Small intestine (tissue), 7 donors: ENCODE measurements at regions not wholly inside any gene's neighbourhood (a gene's known extent, or its start where the extent isn't known, plus 50 kb on each side); places are given as distances from the start of the nearest gene placed in this dataset.

Experiments
- DNase-seq, 2 donors: peaks; one replicate each; pipeline versions ENCODE4 v3.0.0 to v3.0.0-alpha.2; 2013
- FAIRE-seq: peaks from 2 replicates; lab custom pipeline; 2012; peaks lifted over from hg19 to GRCh38; lab: Jason Lieb, UNC
- H3K27ac ChIP-seq, 3 donors: one replicate each; pipeline ENCODE4 v1.5.1; 2013; ENCODE audit warnings: low read length in 2 of 3, mild to moderate bottlenecking in 2 of 3, control low read depth in 1 of 3, inconsistent platforms in 1 of 3, low read depth in 1 of 3, moderate library complexity in 1 of 3
- H3K27me3 ChIP-seq, 3 donors: one replicate each; pipeline ENCODE4 v1.6.1; 2013; ENCODE audit warnings: low read length in 3 of 3, inconsistent platforms in 1 of 3; ENCODE audit not compliant: control insufficient read depth in 3 of 3, insufficient read depth in 3 of 3
- H3K36me3 ChIP-seq, 3 donors: one replicate each; pipeline ENCODE4 v1.6.1; 2013; ENCODE audit warnings: low read length in 3 of 3, inconsistent platforms in 1 of 3, low read depth in 1 of 3, mild to moderate bottlenecking in 1 of 3, moderate library complexity in 1 of 3; ENCODE audit not compliant: control insufficient read depth in 3 of 3, insufficient read depth in 2 of 3
- H3K4me1 ChIP-seq, 3 donors: one replicate each; pipeline ENCODE4 v1.6.1; 2013; ENCODE audit warnings: low read length in 2 of 3, inconsistent platforms in 1 of 3, low read depth in 1 of 3, mild to moderate bottlenecking in 1 of 3, moderate library complexity in 1 of 3; ENCODE audit not compliant: control insufficient read depth in 3 of 3, insufficient read depth in 2 of 3
- H3K4me3 ChIP-seq, 3 donors: one replicate each; pipeline ENCODE4 v1.5.1; 2013; ENCODE audit warnings: low read length in 3 of 3, control low read depth in 1 of 3, inconsistent platforms in 1 of 3, low read depth in 1 of 3, mild to moderate bottlenecking in 1 of 3, moderate library complexity in 1 of 3
- H3K9me3 ChIP-seq, 2 donors: one replicate each; pipeline ENCODE4 v1.6.1; 2013; ENCODE audit warnings: low read depth in 1 of 2, low read length in 1 of 2; ENCODE audit not compliant: control insufficient read depth in 2 of 2, insufficient read depth in 1 of 2
- WGBS, 3 donors: extraction: QIAGEN DNeasy Blood & Tissue Kit; methylation state at CpG; one replicate each; pipeline ENCODE4 v1.1.7; 2013; 5-methylcytosine and 5-hydroxymethylcytosine counted together
- donor health status: healthy with polysubstance abuse.
- donor health status: control.
- donor health status: control.
- donor health status: Bipolar disorder and iron deficiency.
- donor health status: healthy.

DNA sequence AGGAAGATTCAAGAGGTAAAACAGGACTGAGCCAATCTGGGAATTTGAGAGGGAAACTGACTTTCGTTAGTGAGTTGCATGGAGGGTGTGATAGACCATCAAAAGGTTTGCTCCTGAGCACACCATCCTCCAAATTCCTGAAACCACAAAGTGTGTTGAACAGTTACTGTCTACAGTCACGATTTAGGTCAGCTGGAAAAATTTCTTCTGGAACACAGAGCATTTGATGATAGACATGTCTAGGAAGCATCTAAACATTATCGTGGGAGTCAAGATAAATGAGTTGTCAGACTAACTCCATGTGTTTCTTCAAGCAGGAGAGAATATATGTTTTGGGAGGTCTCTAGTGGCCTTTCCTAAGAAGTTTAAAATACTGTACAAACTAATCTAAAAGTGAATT, 449.4 kb upstream of the SLC14A2 start:
- H3K36me3 ChIP-seq: no peaks in the 10 kb centered on the region
- DNase-seq: no peak
- no peak overlapping the region for H3K4me3 ChIP-seq
- H3K9me3 ChIP-seq: no peaks in the 10 kb centered on the region
- peaks cover 0 to 17% (median 4%) of the 10 kb centered on the region in 3 donors for H3K4me1 ChIP-seq
- no peaks in the 10 kb centered on the region for H3K27me3 ChIP-seq
- no peak overlapping the region for H3K27ac ChIP-seq
- 71 to 75% (median 72%) methylated on average over 3 of the region's 3 CpGs for WGBS, 3 donors
- no peak for FAIRE-seq

DNA sequence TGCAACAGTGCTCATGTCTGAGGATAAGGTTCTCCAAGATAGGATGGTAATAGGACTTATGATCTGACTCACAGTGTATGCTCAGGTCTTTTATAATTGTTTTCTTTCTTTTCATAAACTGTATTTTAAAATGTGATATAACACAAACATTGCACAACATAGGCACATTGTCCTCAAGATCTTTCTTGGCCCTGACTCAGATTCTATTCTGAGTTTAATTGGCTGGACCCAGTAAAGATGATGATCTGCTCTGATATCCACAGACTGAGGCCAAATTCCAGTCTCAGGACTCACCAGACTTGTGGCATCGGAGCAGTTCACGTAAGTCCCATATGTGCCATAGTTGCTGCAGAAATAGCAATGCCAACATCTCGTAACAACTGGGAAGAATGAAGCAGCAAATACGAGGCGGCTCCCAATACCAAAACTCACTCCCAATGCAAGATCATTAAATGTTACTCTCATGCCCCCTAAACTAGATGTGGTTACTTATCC, 448.9 kb upstream of the SLC14A2 start:
- no peaks in the 10 kb centered on the region for H3K36me3 ChIP-seq
- FAIRE-seq: no peak
- peaks cover 0 to 17% (median 4%) of the 10 kb centered on the region in 3 donors for H3K4me1 ChIP-seq
- no peaks in the 10 kb centered on the region for H3K27me3 ChIP-seq
- DNase-seq: peak; percentile 69 to 83
- H3K9me3 ChIP-seq: no peaks in the 10 kb centered on the region
- H3K27ac ChIP-seq: peak overlapping the region in 1 of 3 donors; percentile 36
- H3K4me3 ChIP-seq: no peak overlapping the region
- 27 to 66% (median 42%) methylated on average over 5 of the region's 5 CpGs for WGBS, 3 donors

DNA sequence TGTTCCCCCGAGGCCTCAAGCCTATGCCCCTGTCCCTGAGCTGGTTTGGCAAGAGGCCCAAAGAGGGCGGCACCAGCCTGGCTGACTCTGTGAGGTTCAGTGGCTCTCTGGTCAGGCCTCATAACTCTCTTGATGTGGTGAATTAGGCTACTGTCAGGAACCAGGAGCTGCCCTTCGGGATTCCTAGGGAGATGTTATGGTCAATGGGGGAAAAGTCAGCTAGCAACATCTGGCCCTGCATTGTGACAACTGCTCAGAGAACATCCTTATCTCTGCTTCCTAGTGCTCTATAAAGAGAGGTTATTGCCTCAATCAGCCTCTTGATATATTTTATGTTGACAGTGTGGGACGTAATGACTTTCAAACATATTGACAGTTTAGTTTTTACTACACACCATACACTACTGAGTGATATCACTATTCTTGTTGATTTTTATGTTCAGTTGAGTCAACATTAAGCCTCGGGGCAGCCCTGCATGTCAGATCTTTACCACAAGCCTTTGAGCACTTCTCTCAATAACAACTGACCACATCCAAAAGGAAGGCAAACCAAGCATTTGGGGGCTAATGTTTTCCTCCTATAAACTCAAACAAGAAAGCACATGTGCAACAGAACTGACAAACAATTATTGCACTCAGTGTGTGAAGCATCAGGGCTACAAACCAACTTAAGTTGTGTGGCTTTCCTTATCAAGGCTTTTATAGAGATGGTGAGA, 448.3 kb upstream of the SLC14A2 start:
- Histone ChIP-seq H3K36me3 (no peaks in the 10 kb centered on the region), H3K9me3 (no peaks in the 10 kb centered on the region), H3K4me1 (peaks cover 0 to 17% (median 4%) of the 10 kb centered on the region in 3 donors), H3K27ac (peak overlapping the region in 1 of 3 donors; percentile 36), H3K4me3 (no peak overlapping the region), H3K27me3 (no peaks in the 10 kb centered on the region)
- FAIRE-seq (no peak), DNase-seq (peak; percentile 43 to 58)
- 12 to 53% (median 23%) methylated on average over 5 of the region's 5 CpGs for WGBS, 3 donors

DNA sequence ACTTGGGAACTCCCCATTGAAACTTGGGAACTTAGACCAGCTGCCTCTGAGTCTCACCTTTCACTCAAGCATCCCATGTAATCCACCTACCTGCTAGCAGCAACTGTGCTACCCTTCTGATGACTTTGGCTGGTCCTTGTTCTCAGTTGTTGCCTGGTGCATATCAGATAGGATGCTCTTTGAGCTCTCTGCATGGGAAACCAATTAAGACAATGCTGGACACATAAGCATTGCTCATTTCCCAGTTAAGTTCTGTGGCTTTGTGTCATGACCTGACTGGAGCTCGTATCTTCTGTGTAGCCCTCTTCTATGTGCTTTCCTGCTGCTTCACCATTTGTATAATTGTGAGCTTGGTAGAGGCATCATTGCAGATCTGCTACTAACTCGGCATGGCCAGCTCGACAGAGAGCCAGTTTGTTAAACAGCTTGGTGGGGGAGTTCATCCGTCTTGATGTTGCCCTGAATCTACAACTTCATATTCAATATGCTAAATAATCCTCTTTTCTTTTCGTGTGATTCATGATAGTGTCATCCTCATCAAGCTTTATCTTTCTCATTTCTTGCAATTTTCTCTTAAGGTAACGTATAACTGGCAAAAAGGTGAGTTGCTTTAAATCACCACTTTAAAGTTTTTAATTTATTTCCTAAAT, 447.5 kb upstream of the SLC14A2 start:
- Histone ChIP-seq H3K27ac (no peak overlapping the region), H3K27me3 (no peaks in the 10 kb centered on the region), H3K9me3 (no peaks in the 10 kb centered on the region), H3K4me3 (no peak overlapping the region), H3K4me1 (peaks cover 0 to 17% (median 4%) of the 10 kb centered on the region in 3 donors), H3K36me3 (no peaks in the 10 kb centered on the region)
- FAIRE-seq: no peak
- DNase-seq: no peak
- 83 to 87% (median 87%) methylated on average over 6 of the region's 6 CpGs for WGBS, 3 donors

DNA sequence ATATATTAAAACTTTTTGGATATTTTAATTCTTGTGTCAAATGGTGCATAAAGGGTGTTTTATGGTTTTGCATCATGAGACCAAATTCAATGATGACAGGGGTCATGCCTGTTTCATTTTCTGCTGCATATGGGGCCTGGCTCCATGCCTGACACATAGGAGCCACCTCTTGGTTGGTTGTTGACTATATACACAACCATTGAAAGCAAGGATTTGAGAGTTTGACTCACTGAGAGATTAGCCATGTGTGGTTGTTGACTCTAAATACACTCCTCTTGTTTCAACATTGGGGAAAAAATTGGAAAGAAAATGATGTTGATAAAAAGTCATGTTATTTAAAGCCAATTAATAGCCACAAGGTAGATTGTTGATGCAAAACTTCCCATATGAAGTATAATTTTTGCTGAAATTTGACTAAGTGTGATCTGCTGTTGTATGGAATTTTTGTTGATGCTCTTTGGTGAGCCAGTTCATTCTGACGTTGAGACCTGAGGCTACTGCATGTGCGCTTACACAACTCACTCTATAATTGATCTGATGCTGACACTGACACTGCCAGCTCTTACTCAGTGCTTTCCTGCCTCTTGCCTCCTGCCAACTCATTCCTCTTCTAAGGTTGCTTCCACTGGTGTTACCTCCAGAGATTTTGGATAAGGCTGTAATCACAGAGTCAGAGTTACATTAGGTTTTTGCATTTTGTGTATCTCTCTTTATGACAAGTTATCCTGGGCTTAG, 446.2 kb upstream of the SLC14A2 start:
- H3K4me3 ChIP-seq: no peak overlapping the region
- no peaks in the 10 kb centered on the region for H3K27me3 ChIP-seq
- no peak overlapping the region for H3K27ac ChIP-seq
- WGBS, 3 donors: 91 to 94% (median 92%) methylated on average over 2 of the region's 2 CpGs
- H3K4me1 ChIP-seq: peaks cover 2 to 17% (median 4%) of the 10 kb centered on the region in 3 donors
- no peak for FAIRE-seq
- no peaks in the 10 kb centered on the region for H3K9me3 ChIP-seq
- H3K36me3 ChIP-seq: no peaks in the 10 kb centered on the region
- DNase-seq: no peak

DNA sequence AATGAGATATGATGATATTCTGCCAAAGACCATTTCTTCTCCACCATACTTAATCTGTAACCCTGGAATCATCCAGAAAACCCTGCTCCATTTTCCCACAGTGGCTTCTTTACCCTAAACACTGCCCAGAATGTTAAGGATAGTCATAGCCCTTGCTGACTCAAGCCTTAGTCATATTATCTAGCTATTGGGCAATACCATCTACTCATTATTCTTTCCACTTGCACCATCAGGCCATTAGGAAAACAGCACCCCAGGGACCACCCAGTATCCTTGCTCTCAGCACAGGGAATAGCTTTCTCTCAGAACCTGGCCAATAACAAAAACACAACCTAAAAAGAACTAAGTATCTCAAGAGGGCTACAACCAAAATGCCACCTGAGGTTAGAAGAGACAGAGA, 445.7 kb upstream of the SLC14A2 start:
- Histone ChIP-seq H3K36me3 (no peaks in the 10 kb centered on the region), H3K4me3 (no peak overlapping the region), H3K27ac (no peak overlapping the region), H3K27me3 (no peaks in the 10 kb centered on the region), H3K9me3 (no peaks in the 10 kb centered on the region), H3K4me1 (peaks cover 4 to 22% (median 7%) of the 10 kb centered on the region in 3 donors)
- FAIRE-seq (no peak), DNase-seq (peak in 1 of 2 donors; percentile 31)

DNA sequence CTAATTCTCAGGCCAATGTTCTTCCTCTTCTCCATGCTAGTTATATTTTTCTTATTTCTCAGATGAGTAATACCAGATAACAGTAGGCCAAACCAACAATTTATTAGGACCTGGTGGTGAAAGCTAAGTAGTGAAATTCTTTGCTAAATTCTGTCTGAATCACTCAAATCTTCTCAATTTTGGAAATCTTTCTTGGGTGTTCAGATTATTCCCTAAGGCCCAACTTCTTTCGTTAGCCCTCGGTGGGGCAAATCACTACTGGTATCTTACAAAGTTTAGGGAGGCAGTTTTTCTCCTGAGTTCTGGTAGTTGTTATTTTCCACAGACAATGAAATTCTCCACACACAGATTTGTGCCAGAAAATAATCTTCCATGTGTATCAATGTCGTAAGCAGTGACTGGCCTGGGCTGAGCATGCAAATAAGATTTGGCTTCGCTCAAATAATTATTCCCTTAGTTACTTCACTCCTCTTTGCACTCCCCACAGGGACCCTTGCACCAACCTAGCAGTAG, 443.5 kb upstream of the SLC14A2 start:
- Histone ChIP-seq H3K36me3 (no peaks in the 10 kb centered on the region), H3K4me1 (peaks cover 0 to 14% (median 7%) of the 10 kb centered on the region in 3 donors), H3K9me3 (no peaks in the 10 kb centered on the region), H3K27ac (no peak overlapping the region), H3K4me3 (no peak overlapping the region), H3K27me3 (no peaks in the 10 kb centered on the region)
- FAIRE-seq: no peak
- WGBS, 3 donors: 87 to 94% (median 93%) methylated on average over 4 of the region's 4 CpGs
- no peak for DNase-seq

DNA sequence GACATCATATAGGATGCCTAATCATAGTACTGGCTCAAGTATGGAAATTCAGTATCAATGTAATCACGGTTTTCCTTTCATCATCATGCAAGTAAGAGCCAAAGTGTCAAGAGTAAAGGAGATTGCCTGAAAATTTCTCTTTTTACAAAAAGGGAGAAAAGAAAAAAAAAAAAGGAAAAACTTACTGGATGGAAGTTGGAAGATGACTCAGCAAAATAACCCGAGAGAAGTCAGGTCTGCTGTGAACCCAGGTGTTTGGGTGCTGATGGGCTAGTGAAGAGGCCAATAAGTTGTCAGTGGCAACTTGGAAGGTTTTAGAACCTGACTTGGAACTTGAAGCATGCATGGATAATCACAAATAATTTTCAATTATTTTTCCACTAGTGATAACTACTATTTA, 441.9 kb upstream of the SLC14A2 start:
- Histone ChIP-seq H3K27me3 (no peaks in the 10 kb centered on the region), H3K9me3 (no peaks in the 10 kb centered on the region), H3K4me3 (no peak overlapping the region), H3K36me3 (no peaks in the 10 kb centered on the region), H3K4me1 (peaks cover 0 to 7% (median 7%) of the 10 kb centered on the region in 3 donors), H3K27ac (no peak overlapping the region)
- FAIRE-seq: no peak
- no peak for DNase-seq
- whole genome bisulfite sequencing, 3 donors: 68 to 82% (median 76%) methylated on average over 2 of the region's 2 CpGs
